Stimulated activated CD4-positive, alpha-beta T cell treated with anti-CD3 and anti-CD28 coated beads, TNF-alpha, amount 100 ng/mL, for 4 hours (primary cell): ENCODE measurements at regions not wholly inside any gene's neighbourhood (a gene's known extent, or its start where the extent isn't known, plus 50 kb on each side); places are given as distances from the start of the nearest gene placed in this dataset.
A peak's percentile ranks its signal among the peaks of the same experiment; 100 is the strongest.

Experiments
- DNase-seq, 3 experiments: peaks; one replicate each; pipeline ENCODE4 v3.0.0-alpha.2; 2020; ENCODE audit warnings: low read depth in 3 of 3

DNA sequence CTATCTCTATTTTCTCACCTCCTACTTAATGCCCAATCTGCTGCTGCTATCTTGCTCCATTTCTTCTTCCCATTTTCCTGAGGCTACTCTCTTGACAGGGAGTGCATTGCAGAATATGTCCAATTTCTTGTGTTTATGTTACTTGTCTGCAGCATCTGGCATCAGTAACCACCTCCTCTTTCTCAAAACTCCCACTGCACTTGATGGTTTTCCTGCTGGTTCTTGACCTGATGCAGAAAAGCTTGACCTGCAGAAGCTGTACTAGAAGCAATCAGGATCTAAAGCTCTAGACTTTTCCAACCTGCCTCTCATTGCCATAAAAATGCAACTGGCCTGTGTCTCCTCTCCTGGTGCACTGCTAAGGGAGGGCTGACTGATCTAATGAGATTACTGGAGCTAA, 287.8 kb downstream of the ZEB1 start:
- DNase-seq, result no peak

DNA sequence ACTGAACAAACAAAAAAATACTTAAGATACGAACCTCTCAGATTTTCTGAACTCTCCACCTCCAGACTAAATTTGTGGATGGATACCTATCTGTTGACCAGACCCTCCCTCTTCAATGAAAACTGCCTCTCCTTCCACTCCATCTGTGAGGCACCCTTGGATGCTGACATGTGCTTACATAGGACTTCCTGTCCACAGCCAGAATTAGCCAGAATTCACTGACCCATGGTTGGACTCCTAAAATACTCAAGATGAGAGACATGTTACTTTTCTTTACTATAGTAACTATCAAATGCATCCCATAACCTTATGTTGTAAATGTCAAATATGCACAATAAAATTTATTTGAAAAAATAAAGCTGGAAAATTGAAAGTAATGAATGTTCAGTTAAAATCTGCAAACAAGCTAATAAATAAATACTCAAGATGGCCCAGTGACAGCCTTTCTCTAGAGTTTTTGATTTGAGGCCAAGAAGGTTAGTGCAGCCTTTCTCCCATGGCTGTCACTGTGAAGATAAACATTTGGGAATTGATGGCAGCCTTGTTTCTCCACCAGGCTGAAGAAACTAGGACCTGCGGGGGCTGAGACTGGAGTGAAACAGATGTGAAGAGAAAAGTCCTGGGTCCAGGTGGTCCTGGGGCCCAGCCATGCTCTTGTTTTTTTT, 287.0 kb downstream of the ZEB1 start:
- DNase-seq, result no peak

DNA sequence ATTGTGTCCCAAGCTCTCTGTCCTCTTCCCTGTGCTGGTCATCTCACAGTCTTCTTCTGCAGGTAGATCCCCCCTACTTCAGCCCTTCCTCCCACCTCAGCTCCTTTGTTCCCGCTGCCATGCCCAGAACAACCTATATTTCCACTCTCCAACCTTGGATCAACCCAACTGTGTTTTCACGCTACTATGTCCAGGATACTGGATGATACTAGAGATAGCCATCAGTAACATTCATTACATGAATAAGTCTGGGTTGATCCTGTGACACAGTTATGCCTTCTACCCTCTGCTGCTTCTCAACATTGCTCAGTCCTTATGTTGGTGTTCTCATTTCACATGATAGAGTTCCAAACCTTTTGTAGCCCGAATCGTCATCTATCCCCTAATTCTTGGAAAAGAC, 286.4 kb downstream of the ZEB1 start:
- DNase-seq, result no peak

DNA sequence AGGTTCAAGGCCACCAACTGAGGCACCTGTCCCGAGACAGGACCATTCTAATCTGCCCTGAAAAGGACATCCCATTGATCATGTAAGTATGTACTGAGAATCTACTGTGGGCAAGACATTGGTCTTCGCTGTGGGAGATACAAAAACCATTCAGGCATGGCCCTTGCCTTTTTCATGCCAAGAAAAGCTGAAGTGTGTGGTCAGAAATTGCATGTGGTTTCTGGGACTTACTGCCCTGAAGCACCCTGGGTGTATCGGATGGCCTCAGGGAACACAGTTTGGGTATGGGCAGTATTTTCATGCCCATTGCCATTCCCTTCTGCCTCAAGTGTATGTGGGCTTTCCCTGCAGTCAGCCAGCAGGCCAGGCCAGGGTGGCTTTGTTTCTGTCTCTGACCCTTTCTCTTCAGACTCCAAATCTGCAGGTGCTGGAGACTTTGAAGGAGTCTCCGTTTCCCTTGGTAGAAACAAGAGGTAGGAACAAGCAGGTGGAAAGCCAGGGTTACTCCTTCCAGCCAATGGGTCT, 285.7 kb downstream of the ZEB1 start:
- DNase-seq, result no peak

GRCh38 chr10:31604096-31604495, 285.1 kb downstream of the ZEB1 start:
- DNase-seq, result no peak

DNA sequence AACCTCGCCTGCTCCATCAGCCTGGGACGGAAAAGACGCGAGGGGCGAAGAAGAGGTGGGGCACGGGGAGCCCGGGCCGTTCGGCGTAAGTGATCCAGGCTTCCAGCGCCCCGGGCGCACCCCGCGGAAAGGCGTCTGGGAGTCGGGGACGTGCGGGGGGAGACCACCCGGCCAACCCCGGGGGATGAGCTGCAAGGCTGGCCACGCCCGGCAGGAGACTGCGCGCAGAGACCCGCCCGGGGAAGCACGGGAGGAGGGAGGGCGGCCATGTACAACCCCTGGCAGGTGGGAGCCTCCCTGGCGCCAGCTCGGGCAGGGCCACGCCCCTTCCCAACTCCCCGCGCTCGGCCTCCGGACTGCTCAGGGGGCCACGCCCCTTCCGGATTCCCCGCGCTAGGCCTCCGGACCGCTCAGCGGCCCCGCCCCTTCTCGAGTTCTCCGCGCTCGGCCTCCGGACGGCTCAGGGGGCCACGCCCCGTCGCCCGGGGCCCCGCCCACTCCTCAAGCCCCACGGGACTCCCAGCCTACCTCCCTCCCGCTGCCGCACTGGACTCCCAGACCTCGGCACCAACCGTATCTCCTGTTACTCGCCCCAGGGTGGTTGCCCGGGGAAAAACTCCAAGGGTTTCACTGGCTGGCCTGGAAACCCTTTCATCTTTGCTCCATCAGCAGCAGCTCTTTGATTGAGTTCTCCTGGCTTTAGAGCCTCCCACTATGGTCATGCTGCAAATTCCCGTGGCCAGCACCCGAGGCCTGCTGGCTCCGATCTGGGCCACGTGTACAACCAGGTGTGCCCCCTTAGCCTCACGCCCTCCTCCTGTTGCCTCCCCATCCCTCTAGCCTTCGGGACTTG, 284.4 kb downstream of the ZEB1 start:
- peak; percentile 42 to 61 (median 57) for DNase-seq

- no peak for DNase-seq
Observed at GRCh38 chr10:31602541-31603234, 283.7 kb downstream of the ZEB1 start.

GRCh38 chr10:31601136-31601535, 282.1 kb downstream of the ZEB1 start:
- no peak for DNase-seq

GRCh38 chr10:31599626-31600504, 280.8 kb downstream of the ZEB1 start:
- no peak for DNase-seq

GRCh38 chr10:31596765-31597164, 277.7 kb downstream of the ZEB1 start:
- DNase-seq, result no peak

GRCh38 chr10:31595992-31596391, 277.0 kb downstream of the ZEB1 start:
- DNase-seq, result no peak

GRCh38 chr10:31594347-31594873, 275.4 kb downstream of the ZEB1 start:
- no peak for DNase-seq

DNA sequence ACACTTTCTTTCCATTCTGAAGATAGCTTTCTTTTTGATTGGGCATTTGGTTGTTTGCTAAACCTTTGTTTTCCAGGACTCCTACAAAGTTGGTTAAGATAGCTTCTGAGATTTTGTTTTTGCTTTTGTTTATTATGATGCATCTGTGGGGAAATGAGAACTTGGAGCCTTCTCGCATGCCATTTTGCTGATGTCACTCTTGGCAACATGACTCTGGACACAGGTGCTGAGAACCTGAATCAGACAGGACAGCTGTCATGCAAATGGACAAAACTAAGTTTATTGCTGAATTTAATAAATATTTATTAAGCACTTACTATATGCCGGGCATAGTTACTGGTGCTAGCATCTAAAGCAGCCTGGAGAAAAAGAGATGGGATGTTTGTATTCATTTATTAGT, 274.1 kb downstream of the ZEB1 start:
- no peak for DNase-seq

- DNase-seq, result no peak
Observed at GRCh38 chr10:31591569-31591968, 272.6 kb downstream of the ZEB1 start.

GRCh38 chr10:31590023-31590800, 271.2 kb downstream of the ZEB1 start:
- no peak for DNase-seq

DNA sequence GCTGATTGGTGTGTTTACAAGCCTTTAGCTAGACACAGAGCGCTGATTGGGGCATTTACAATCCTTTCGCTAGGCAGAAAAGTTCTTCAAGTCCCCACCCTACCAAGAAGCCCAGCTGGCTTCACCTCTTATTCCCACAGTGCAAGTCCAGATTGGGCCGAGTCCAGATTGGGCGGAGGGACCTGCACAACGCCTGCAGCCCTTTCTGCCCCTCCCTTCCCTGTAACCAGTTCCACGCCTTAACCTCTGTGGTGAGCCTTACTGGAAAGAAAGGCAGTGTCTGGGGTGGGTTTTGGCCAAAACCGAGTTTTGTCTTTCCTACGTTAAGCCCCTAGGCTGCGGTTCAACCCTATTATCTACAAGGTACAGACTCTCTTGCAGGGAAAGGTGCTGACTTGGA, 268.7 kb downstream of the ZEB1 start:
- no peak for DNase-seq

- DNase-seq, result no peak
Observed at GRCh38 chr10:31586723-31587638, 268.0 kb downstream of the ZEB1 start.

GRCh38 chr10:31584876-31585275, 265.9 kb downstream of the ZEB1 start:
- no peak for DNase-seq

GRCh38 chr10:31584098-31584631, 265.1 kb downstream of the ZEB1 start:
- no peak for DNase-seq
